ENCODE measurements at regions not wholly inside any gene's neighbourhood (a gene's known extent, or its start where the extent isn't known, plus 50 kb on each side); places are given as distances from the start of the nearest gene placed in this dataset.

- DNase-seq (ENCODE audit: low read depth in 2 of 2) = no peak
- no peak overlapping the region for H3K4me2 ChIP-seq (ENCODE audit: extremely low read depth, insufficient read depth, low read length)
- TF ChIP-seq EZH2 (IDR thresholded peaks at IDR 0.05; ENCODE audit: low read length, missing control alignments) (no peak), CTCF (conservative IDR thresholded peaks at IDR 0.05 in 1 of 2, IDR thresholded peaks at IDR 0.05 in 1 of 2; ENCODE audit: low read depth in 1 of 2, low read length in 2 of 2) (no peak)
- no peak overlapping the region for H3K4me3 ChIP-seq (replicated peaks in 1 of 4; ENCODE audit: control extremely low read depth in 1 of 4, insufficient read depth in 1 of 4, low read depth in 3 of 4, low read length in 4 of 4)
- no peak overlapping the region for H3K27ac ChIP-seq (ENCODE audit: insufficient read depth, low read length)
- no peak overlapping the region for H2AFZ ChIP-seq (ENCODE audit: low read length)
- no peaks in the 10 kb centered on the region for H3K4me1 ChIP-seq (ENCODE audit: control insufficient read depth, extremely low read depth, insufficient read depth, low read length)
- H3K9ac ChIP-seq (ENCODE audit: insufficient read depth, low read length) = no peak overlapping the region
- H3K36me3 ChIP-seq (ENCODE audit: control insufficient read depth, insufficient read depth, low read length) = no peaks in the 10 kb centered on the region
- H4K20me1 ChIP-seq (ENCODE audit: control insufficient read depth, extremely low read depth, insufficient read depth, low read length) = no peaks in the 10 kb centered on the region
- no peaks in the 10 kb centered on the region for H3K9me3 ChIP-seq (ENCODE audit: control insufficient read depth, insufficient read depth, low read depth, low read length)
- no peaks in the 10 kb centered on the region for H3K27me3 ChIP-seq (ENCODE audit: control insufficient read depth, insufficient read depth, low read length)
- H3K79me2 ChIP-seq (ENCODE audit: control insufficient read depth, insufficient read depth, low read length) = no peaks in the 10 kb centered on the region
Observed at GRCh38 chr11:95387325-95387724, 156.3 kb upstream of the SESN3 start.

- Histone ChIP-seq H3K36me3 (ENCODE audit: control insufficient read depth, insufficient read depth, low read length) (no peaks in the 10 kb centered on the region), H3K9me3 (ENCODE audit: control insufficient read depth, insufficient read depth, low read depth, low read length) (no peaks in the 10 kb centered on the region), H3K27me3 (ENCODE audit: control insufficient read depth, insufficient read depth, low read length) (no peaks in the 10 kb centered on the region), H3K9ac (ENCODE audit: insufficient read depth, low read length) (no peak overlapping the region), H4K20me1 (ENCODE audit: control insufficient read depth, extremely low read depth, insufficient read depth, low read length) (no peaks in the 10 kb centered on the region), H3K4me3 (replicated peaks in 1 of 4; ENCODE audit: control extremely low read depth in 1 of 4, insufficient read depth in 1 of 4, low read depth in 3 of 4, low read length in 4 of 4) (no peak overlapping the region), H3K27ac (ENCODE audit: insufficient read depth, low read length) (no peak overlapping the region), H3K79me2 (ENCODE audit: control insufficient read depth, insufficient read depth, low read length) (no peaks in the 10 kb centered on the region), H3K4me2 (ENCODE audit: extremely low read depth, insufficient read depth, low read length) (no peak overlapping the region), H3K4me1 (ENCODE audit: control insufficient read depth, extremely low read depth, insufficient read depth, low read length) (no peaks in the 10 kb centered on the region), H2AFZ (ENCODE audit: low read length) (no peak overlapping the region)
- no peak for DNase-seq (ENCODE audit: low read depth in 2 of 2)
- TF ChIP-seq CTCF (conservative IDR thresholded peaks at IDR 0.05 in 1 of 2, IDR thresholded peaks at IDR 0.05 in 1 of 2; ENCODE audit: low read depth in 1 of 2, low read length in 2 of 2) = no peak
- TF ChIP-seq EZH2 (IDR thresholded peaks at IDR 0.05; ENCODE audit: low read length, missing control alignments) = no peak
Observed at GRCh38 chr11:95385577-95385976, 154.6 kb upstream of the SESN3 start.

GRCh38 chr11:95379479-95379878, 148.5 kb upstream of the SESN3 start:
- Histone ChIP-seq H3K9ac (ENCODE audit: insufficient read depth, low read length) (no peak overlapping the region), H2AFZ (ENCODE audit: low read length) (no peak overlapping the region), H3K4me1 (ENCODE audit: control insufficient read depth, extremely low read depth, insufficient read depth, low read length) (no peaks in the 10 kb centered on the region), H3K9me3 (ENCODE audit: control insufficient read depth, insufficient read depth, low read depth, low read length) (no peaks in the 10 kb centered on the region), H3K27ac (ENCODE audit: insufficient read depth, low read length) (no peak overlapping the region), H3K79me2 (ENCODE audit: control insufficient read depth, insufficient read depth, low read length) (no peaks in the 10 kb centered on the region), H3K4me3 (replicated peaks in 1 of 4; ENCODE audit: control extremely low read depth in 1 of 4, insufficient read depth in 1 of 4, low read depth in 3 of 4, low read length in 4 of 4) (no peak overlapping the region), H4K20me1 (ENCODE audit: control insufficient read depth, extremely low read depth, insufficient read depth, low read length) (no peaks in the 10 kb centered on the region), H3K27me3 (ENCODE audit: control insufficient read depth, insufficient read depth, low read length) (no peaks in the 10 kb centered on the region), H3K36me3 (ENCODE audit: control insufficient read depth, insufficient read depth, low read length) (no peaks in the 10 kb centered on the region), H3K4me2 (ENCODE audit: extremely low read depth, insufficient read depth, low read length) (no peak overlapping the region)
- TF ChIP-seq EZH2 (IDR thresholded peaks at IDR 0.05; ENCODE audit: low read length, missing control alignments) = no peak
- no peak for DNase-seq (ENCODE audit: low read depth in 2 of 2)
